HFFc6 (cell line): ENCODE measurements at regions not wholly inside any gene's neighbourhood (a gene's known extent, or its start where the extent isn't known, plus 50 kb on each side); places are given as distances from the start of the nearest gene placed in this dataset.

Experiments used
- DNase-seq: peaks from one replicate; pipeline ENCODE4 v3.0.0-alpha.2; 2018
- H3K27ac Mint-ChIP-seq: 2 replicates; pipeline ENCODE4 v1.8.0; 2020; ENCODE audit warnings: mild to moderate bottlenecking, mixed read lengths
- H3K27me3 Mint-ChIP-seq: 2 replicates; pipeline ENCODE4 v1.8.0; 2021; ENCODE audit warnings: mild to moderate bottlenecking, moderate library complexity, mixed read lengths; ENCODE audit not compliant: insufficient read depth
- H3K36me3 Mint-ChIP-seq: 2 replicates; pipeline ENCODE4 v1.8.0; 2021; ENCODE audit warnings: low read depth, mixed read lengths
- H3K4me1 Mint-ChIP-seq: 2 replicates; pipeline ENCODE4 v1.8.0; 2020; ENCODE audit warnings: low read depth, mixed read lengths
- H3K4me3 Mint-ChIP-seq: 2 replicates; pipeline ENCODE4 v1.8.0; 2020; ENCODE audit warnings: mild to moderate bottlenecking, moderate library complexity, mixed read lengths
- H3K9me3 Mint-ChIP-seq: 2 replicates; pipeline ENCODE4 v1.8.0; 2020; ENCODE audit warnings: mild to moderate bottlenecking, mixed read lengths
- CTCF ChIP-seq: fragments of 200-600 bp; sonication (generic); IDR thresholded peaks from 2 replicates; pipeline ENCODE4 v1.5.0; 2021; ENCODE audit warnings: antibody characterized with exemption, mild to moderate bottlenecking

DNA sequence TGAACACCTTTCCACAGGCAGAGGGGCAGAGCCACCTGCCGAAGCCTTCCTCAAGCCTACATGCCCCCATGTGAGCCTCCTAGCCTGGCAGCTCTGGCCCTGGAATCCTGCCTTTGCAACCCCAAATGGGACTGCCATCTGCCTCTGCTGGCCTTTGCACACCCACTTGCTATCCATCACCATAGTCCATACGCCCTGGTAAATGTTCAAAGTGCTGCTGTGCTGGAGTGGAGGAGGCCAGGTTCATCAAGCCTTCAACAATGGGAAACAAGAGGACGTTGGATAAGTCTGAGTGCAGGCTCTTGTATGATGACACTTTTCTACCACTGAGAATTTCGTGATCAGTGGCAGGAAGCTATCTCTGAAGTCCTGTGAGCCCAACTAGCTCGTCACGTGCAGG is 159.8 kb downstream of the MED10 start:
- H3K4me3 Mint-ChIP-seq, result no peak overlapping the region
- H3K36me3 Mint-ChIP-seq, result no peaks in the 10 kb centered on the region
- H3K4me1 Mint-ChIP-seq, result no peaks in the 10 kb centered on the region
- H3K27me3 Mint-ChIP-seq, result no peaks in the 10 kb centered on the region; the same call in 1 of the 2 replicates
- no peak for TF ChIP-seq CTCF
- H3K27ac Mint-ChIP-seq, result no peak overlapping the region
- H3K9me3 Mint-ChIP-seq, result peaks cover 49% of the 10 kb centered on the region
- DNase-seq, result no peak

GRCh38 chr5:6218116-6218515 is 160.2 kb downstream of the MED10 start:
- no peaks in the 10 kb centered on the region; the same call in 1 of the 2 replicates for H3K27me3 Mint-ChIP-seq
- no peak for DNase-seq
- H3K4me1 Mint-ChIP-seq, result no peaks in the 10 kb centered on the region
- peaks cover 45% of the 10 kb centered on the region for H3K9me3 Mint-ChIP-seq
- no peak overlapping the region for H3K27ac Mint-ChIP-seq
- TF ChIP-seq CTCF, result no peak
- H3K4me3 Mint-ChIP-seq, result no peak overlapping the region
- H3K36me3 Mint-ChIP-seq, result no peaks in the 10 kb centered on the region

GRCh38 chr5:6216471-6217075 is 161.8 kb downstream of the MED10 start:
- no peak for TF ChIP-seq CTCF
- Mint-ChIP-seq H3K4me3 (no peak overlapping the region), H3K36me3 (no peaks in the 10 kb centered on the region), H3K27ac (no peak overlapping the region), H3K4me1 (no peaks in the 10 kb centered on the region), H3K27me3 (no peaks in the 10 kb centered on the region; the same call in 1 of the 2 replicates), H3K9me3 (peaks cover 31% of the 10 kb centered on the region)
- no peak for DNase-seq

- Mint-ChIP-seq H3K27me3 (no peaks in the 10 kb centered on the region; the same call in 1 of the 2 replicates), H3K4me3 (no peak overlapping the region), H3K36me3 (no peaks in the 10 kb centered on the region), H3K9me3 (peaks cover 27% of the 10 kb centered on the region), H3K27ac (no peak overlapping the region), H3K4me1 (no peaks in the 10 kb centered on the region)
- no peak for TF ChIP-seq CTCF
- DNase-seq, result no peak
Measured at GRCh38 chr5:6215891-6216290, 162.5 kb downstream of the MED10 start.

DNA sequence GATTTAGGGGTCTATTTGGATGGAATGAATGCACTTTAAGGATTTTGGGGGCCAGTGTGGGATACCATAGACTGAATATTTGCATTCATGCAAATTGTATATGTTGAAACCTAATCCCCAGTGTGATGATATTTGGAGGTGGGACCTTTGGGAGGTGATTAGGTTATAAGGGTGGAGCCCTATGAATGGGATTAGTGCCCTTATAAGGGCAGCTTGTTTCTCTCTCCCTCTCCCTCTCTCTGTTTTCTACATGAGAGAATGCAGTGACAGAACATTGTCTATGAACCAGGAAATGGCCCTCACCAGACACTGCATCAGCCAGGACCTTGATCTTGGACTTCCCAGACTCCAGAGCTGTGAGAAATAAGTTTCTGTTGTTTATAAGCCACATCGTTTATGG is 166.1 kb downstream of the MED10 start:
- Mint-ChIP-seq H3K4me1 (no peaks in the 10 kb centered on the region), H3K27me3 (peaks cover 4% of the 10 kb centered on the region), H3K36me3 (no peaks in the 10 kb centered on the region), H3K9me3 (peaks cover 23% of the 10 kb centered on the region), H3K27ac (no peak overlapping the region), H3K4me3 (no peak overlapping the region)
- TF ChIP-seq CTCF, result no peak
- DNase-seq, result no peak
